Endodermal cell (in vitro differentiated cells): ENCODE measurements at regions not wholly inside any gene's neighbourhood (a gene's known extent, or its start where the extent isn't known, plus 50 kb on each side); places are given as distances from the start of the nearest gene placed in this dataset.

ENCODE experiments used
- DNase-seq: peaks from one replicate; pipeline ENCODE4 v3.0.0-alpha.2; 2017
- H3K27ac ChIP-seq: 2 replicates; pipeline ENCODE4 v1.5.1; 2013; ENCODE audit warnings: mild to moderate bottlenecking, low read depth, low read length, moderate library complexity
- H3K27me3 ChIP-seq: 2 replicates; pipeline ENCODE4 v1.6.1; 2013; ENCODE audit warnings: mild to moderate bottlenecking, low read length, moderate library complexity; ENCODE audit not compliant: insufficient read depth, control insufficient read depth, poor library complexity, severe bottlenecking
- H3K36me3 ChIP-seq: 2 replicates; pipeline ENCODE4 v1.7.0; 2013; ENCODE audit warnings: mild to moderate bottlenecking, low read length, moderate library complexity; ENCODE audit not compliant: control insufficient read depth, insufficient read depth
- H3K4me1 ChIP-seq: one replicate; pipeline ENCODE4 v1.7.0; 2013; ENCODE audit warnings: low read length; ENCODE audit not compliant: control insufficient read depth, insufficient read depth
- H3K4me3 ChIP-seq: 2 replicates; pipeline ENCODE4 v1.5.1; 2013; ENCODE audit warnings: mild to moderate bottlenecking, low read length, moderate library complexity
- H3K9ac ChIP-seq: 2 replicates; pipeline ENCODE4 v1.6.1; 2013; ENCODE audit warnings: mild to moderate bottlenecking, low read length, moderate library complexity; ENCODE audit not compliant: poor library complexity, severe bottlenecking; ENCODE audit errors: extremely low read depth
- H3K9me3 ChIP-seq: 2 replicates; pipeline ENCODE4 v1.6.1; 2013; ENCODE audit warnings: mild to moderate bottlenecking, low read length, moderate library complexity; ENCODE audit not compliant: control insufficient read depth
- H3K27ac Mint-ChIP-seq: 2 replicates; pipeline ENCODE4 v1.8.0; 2020; ENCODE audit warnings: mixed read lengths
- H3K27me3 Mint-ChIP-seq: 2 replicates; pipeline ENCODE4 v1.8.0; 2021; ENCODE audit warnings: mild to moderate bottlenecking, mixed read lengths; ENCODE audit not compliant: insufficient read depth
- H3K36me3 Mint-ChIP-seq: 2 replicates; pipeline ENCODE4 v1.8.0; 2020; ENCODE audit warnings: low read depth, mixed read lengths
- H3K4me1 Mint-ChIP-seq: 2 replicates; pipeline ENCODE4 v1.8.0; 2020; ENCODE audit warnings: mixed read lengths
- H3K4me3 Mint-ChIP-seq: 2 replicates; pipeline ENCODE4 v1.8.0; 2020; ENCODE audit warnings: mild to moderate bottlenecking, moderate library complexity, mixed read lengths
- H3K9me3 Mint-ChIP-seq: 2 replicates; pipeline ENCODE4 v1.8.0; 2020; ENCODE audit warnings: mild to moderate bottlenecking, mixed read lengths
- CTCF ChIP-seq: fragments of 200-600 bp; sonication (generic); conservative IDR thresholded peaks from 2 replicates; pipeline ENCODE4 v1.5.0; 2021; ENCODE audit warnings: antibody characterized with exemption, mild to moderate bottlenecking
- WGBS, 2 experiments: methylation state at CpG; one replicate each; pipeline versions ENCODE4 v1.1.5 to v1.1.7; 2013; ENCODE audit warnings: missing lambda C conversion rate in 2 of 2, mixed read lengths in 1 of 2; ENCODE audit not compliant: insufficient coverage in 1 of 2, insufficient read length in 1 of 2; 5-methylcytosine and 5-hydroxymethylcytosine counted together

- Mint-ChIP-seq H3K27me3 (no peaks in the 10 kb centered on the region), H3K4me3 (no peak overlapping the region), H3K9me3 (no peaks in the 10 kb centered on the region), H3K4me1 (no peaks in the 10 kb centered on the region), H3K27ac (no peak overlapping the region), H3K36me3 (no peaks in the 10 kb centered on the region)
- no peak for TF ChIP-seq CTCF
- no peaks in the 10 kb centered on the region for H3K4me1 ChIP-seq
- no peak overlapping the region for H3K27ac ChIP-seq
- H3K9ac ChIP-seq = no peak overlapping the region
- no peak overlapping the region for H3K4me3 ChIP-seq
- H3K9me3 ChIP-seq = no peaks in the 10 kb centered on the region
- DNase-seq = no peak
- 83 to 100% methylated on average over 2 to 4 of the region's 4 CpGs for WGBS, 2 experiments
- no peaks in the 10 kb centered on the region for H3K27me3 ChIP-seq
- no peaks in the 10 kb centered on the region for H3K36me3 ChIP-seq
Measured at GRCh38 chr18:33805592-33805991, 227.6 kb downstream of the ASXL3 start.

GRCh38 chr18:33804258-33804657 is 226.2 kb downstream of the ASXL3 start:
- H3K4me1 Mint-ChIP-seq = no peaks in the 10 kb centered on the region
- H3K9me3 Mint-ChIP-seq = no peaks in the 10 kb centered on the region
- Histone ChIP-seq H3K9me3 (no peaks in the 10 kb centered on the region), H3K27me3 (no peaks in the 10 kb centered on the region), H3K27ac (no peak overlapping the region), H3K36me3 (no peaks in the 10 kb centered on the region), H3K9ac (no peak overlapping the region), H3K4me3 (no peak overlapping the region), H3K4me1 (no peaks in the 10 kb centered on the region)
- no peak for DNase-seq
- TF ChIP-seq CTCF = no peak
- no peaks in the 10 kb centered on the region for H3K36me3 Mint-ChIP-seq
- no peak overlapping the region for H3K27ac Mint-ChIP-seq
- 87 to 89% methylated on average over 2 to 3 of the region's 3 CpGs for WGBS, 2 experiments
- H3K4me3 Mint-ChIP-seq = no peak overlapping the region
- no peaks in the 10 kb centered on the region for H3K27me3 Mint-ChIP-seq

- Histone ChIP-seq H3K9ac (no peak overlapping the region), H3K27me3 (no peaks in the 10 kb centered on the region), H3K4me3 (no peak overlapping the region), H3K36me3 (no peaks in the 10 kb centered on the region), H3K4me1 (no peaks in the 10 kb centered on the region), H3K9me3 (no peaks in the 10 kb centered on the region), H3K27ac (no peak overlapping the region)
- Mint-ChIP-seq H3K4me3 (no peak overlapping the region), H3K4me1 (no peaks in the 10 kb centered on the region), H3K27me3 (no peaks in the 10 kb centered on the region), H3K36me3 (no peaks in the 10 kb centered on the region), H3K27ac (no peak overlapping the region), H3K9me3 (no peaks in the 10 kb centered on the region)
- no peak for TF ChIP-seq CTCF
- DNase-seq = no peak
- WGBS, 2 experiments = 72 to 86% methylated on average over 3 of the region's 3 CpGs
Measured at GRCh38 chr18:33803636-33804035, 225.6 kb downstream of the ASXL3 start.
